Liver (tissue), 8 donors: ENCODE measurements at regions not wholly inside any gene's neighbourhood (a gene's known extent, or its start where the extent isn't known, plus 50 kb on each side); places are given as distances from the start of the nearest gene placed in this dataset.

Experiments
- DNase-seq: peaks from one replicate; pipeline ENCODE4 v3.0.0-alpha.2; 2017; ENCODE audit warnings: low spot score
- H3K27ac ChIP-seq, 2 donors: one replicate each; pipeline ENCODE4 v1.7.0; 2013; ENCODE audit warnings: inconsistent platforms in 2 of 2, low read length in 2 of 2, control low read depth in 1 of 2, low read depth in 1 of 2, mild to moderate bottlenecking in 1 of 2
- H3K27me3 ChIP-seq, 4 donors: one replicate each; pipeline versions ENCODE4 v1.6.1 to v1.7.0; 2013; ENCODE audit warnings: low read length in 3 of 4, inconsistent platforms in 1 of 4, mild to moderate bottlenecking in 1 of 4, moderate library complexity in 1 of 4; ENCODE audit not compliant: control insufficient read depth in 4 of 4, insufficient read depth in 4 of 4
- H3K36me3 ChIP-seq, 4 donors: one replicate each; pipeline versions ENCODE4 v1.6.1 to v1.7.0; 2013; ENCODE audit warnings: low read length in 3 of 4, mild to moderate bottlenecking in 3 of 4, low read depth in 1 of 4, moderate library complexity in 1 of 4; ENCODE audit not compliant: control insufficient read depth in 4 of 4, insufficient read depth in 3 of 4
- H3K4me1 ChIP-seq, 4 donors: one replicate each; pipeline versions ENCODE4 v1.6.1 to v1.7.0; 2013; ENCODE audit warnings: low read length in 3 of 4, mild to moderate bottlenecking in 3 of 4, moderate library complexity in 1 of 4; ENCODE audit not compliant: control insufficient read depth in 4 of 4, insufficient read depth in 4 of 4
- H3K4me3 ChIP-seq, 3 donors: one replicate each; pipeline versions ENCODE4 v1.6.1 to v1.7.0; 2013; ENCODE audit warnings: low read length in 3 of 3, control low read depth in 1 of 3, low read depth in 1 of 3, mild to moderate bottlenecking in 1 of 3
- H3K9ac ChIP-seq, 2 donors: one replicate each; pipeline ENCODE4 v1.7.0; 2013; ENCODE audit warnings: low read length in 2 of 2, mild to moderate bottlenecking in 2 of 2, moderate library complexity in 2 of 2, control low read depth in 1 of 2, low read depth in 1 of 2
- H3K9me3 ChIP-seq, 4 donors: one replicate each; pipeline versions ENCODE4 v1.6.1 to v1.7.0; 2013; ENCODE audit warnings: low read length in 3 of 4; ENCODE audit not compliant: control insufficient read depth in 4 of 4
- EGR1 ChIP-seq, 2 donors: IDR thresholded peaks; 2 replicates each; pipeline ENCODE4 v1.6.1; 2016 to 2018; ENCODE audit warnings: antibody characterized with exemption in 2 of 2, low read depth in 2 of 2
- FOXA1 ChIP-seq: IDR thresholded peaks from 2 replicates; pipeline ENCODE4 v1.6.1; 2016; ENCODE audit warnings: antibody characterized with exemption
- FOXA2 ChIP-seq: IDR thresholded peaks from 2 replicates; pipeline ENCODE4 v1.6.1; 2016; ENCODE audit warnings: antibody characterized with exemption
- GABPA ChIP-seq, 2 donors: IDR thresholded peaks in 1 of 2; conservative IDR thresholded peaks in 1 of 2; 2 replicates each; pipeline ENCODE4 v1.6.1; 2016; ENCODE audit warnings: antibody characterized with exemption in 2 of 2, mild to moderate bottlenecking in 1 of 2, moderate library complexity in 1 of 2
- HNF4A ChIP-seq, 2 donors: conservative IDR thresholded peaks; 2 replicates each; pipeline ENCODE4 v1.6.1; 2016; ENCODE audit warnings: antibody characterized with exemption in 2 of 2, mild to moderate bottlenecking in 2 of 2
- HNF4G ChIP-seq: IDR thresholded peaks from 2 replicates; pipeline ENCODE4 v1.6.1; 2016; ENCODE audit warnings: antibody characterized with exemption
- JUND ChIP-seq, 2 donors: IDR thresholded peaks; 2 replicates each; pipeline ENCODE4 v1.6.1; 2016; ENCODE audit warnings: antibody characterized with exemption in 2 of 2
- NR2F2 ChIP-seq: IDR thresholded peaks from 2 replicates; pipeline ENCODE4 v1.6.1; 2016; ENCODE audit warnings: antibody characterized with exemption
- SP1 ChIP-seq: IDR thresholded peaks from 2 replicates; pipeline ENCODE4 v1.6.1; 2018; ENCODE audit warnings: antibody characterized with exemption, mild to moderate bottlenecking
- TAF1 ChIP-seq: conservative IDR thresholded peaks from 2 replicates; pipeline ENCODE4 v1.6.1; 2016; ENCODE audit warnings: antibody characterized with exemption, mild to moderate bottlenecking
- YY1 ChIP-seq: IDR thresholded peaks from 2 replicates; pipeline ENCODE4 v1.6.1; 2016; ENCODE audit warnings: antibody characterized with exemption, mild to moderate bottlenecking
- WGBS: extraction: QIAGEN DNeasy Blood & Tissue Kit; methylation state at CpG from one replicate; pipeline ENCODE4 v1.1.7; 2013; 5-methylcytosine and 5-hydroxymethylcytosine counted together
- TF ChIP-seq, protein P1 (sequence below): fragments of 150-350 bp; IDR thresholded peaks from 2 replicates; pipeline ENCODE4 v1.5.1; 2017; ENCODE audit warnings: improper control_type of control experiment, low read depth, low read length; ENCODE audit not compliant: missing input control
- TF ChIP-seq, protein P2 (sequence below): IDR thresholded peaks from 2 replicates; pipeline ENCODE4 v1.6.1; 2016; ENCODE audit warnings: antibody characterized with exemption, mild to moderate bottlenecking
- TF ChIP-seq, protein P3 (sequence below): IDR thresholded peaks from 2 replicates; pipeline ENCODE4 v1.6.1; 2016; ENCODE audit warnings: antibody characterized with exemption
- TF ChIP-seq, protein P4 (sequence below): IDR thresholded peaks from 2 replicates; pipeline ENCODE4 v1.6.1; 2016; ENCODE audit warnings: antibody characterized with exemption
- TF ChIP-seq, protein P5 (sequence below): IDR thresholded peaks from 2 replicates; pipeline ENCODE4 v1.6.1; 2016; ENCODE audit warnings: antibody characterized with exemption
- donor health status: healthy.
- donor health status: healthy.
- donor health status: healthy.
- donor health status: healthy.
- donor health status: healthy.

DNA sequence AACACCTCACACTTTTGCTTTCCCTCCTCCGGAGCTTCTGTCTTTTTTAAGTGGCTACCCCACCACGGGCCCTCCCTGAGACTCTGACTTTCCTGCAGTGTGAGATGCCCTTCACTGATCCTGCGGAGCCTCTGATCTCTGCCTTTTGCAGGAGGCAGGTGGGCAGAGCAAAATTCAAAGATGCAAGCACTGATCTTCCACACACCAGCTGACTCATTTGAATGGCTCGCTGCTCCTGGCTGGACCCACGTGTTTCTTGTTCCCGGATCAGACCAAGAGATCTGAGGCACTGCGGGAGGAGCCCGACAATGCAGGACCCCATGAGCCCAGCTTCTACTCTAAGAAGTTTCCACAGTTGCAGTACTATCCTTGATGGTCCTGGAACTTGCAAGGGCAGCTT is 1607.9 kb upstream of the TENM3 start:
- Histone ChIP-seq H3K4me1 (no peaks in the 10 kb centered on the region), H3K27ac (no peak overlapping the region), H3K9ac (no peak overlapping the region), H3K27me3 (no peaks in the 10 kb centered on the region), H3K4me3 (no peak overlapping the region), H3K9me3 (no peaks in the 10 kb centered on the region), H3K36me3 (no peaks in the 10 kb centered on the region)
- no peak for DNase-seq
- 62% methylated on average over 8 of the region's 8 CpGs for WGBS
- no peak for TF ChIP-seq GABPA (IDR thresholded peaks at IDR 0.05 in 1 of 2, conservative IDR thresholded peaks at IDR 0.05 in 1 of 2)
- no peak for TF ChIP-seq NR2F2
- no peak for TF ChIP-seq SP1
- TF ChIP-seq, protein P1, sequence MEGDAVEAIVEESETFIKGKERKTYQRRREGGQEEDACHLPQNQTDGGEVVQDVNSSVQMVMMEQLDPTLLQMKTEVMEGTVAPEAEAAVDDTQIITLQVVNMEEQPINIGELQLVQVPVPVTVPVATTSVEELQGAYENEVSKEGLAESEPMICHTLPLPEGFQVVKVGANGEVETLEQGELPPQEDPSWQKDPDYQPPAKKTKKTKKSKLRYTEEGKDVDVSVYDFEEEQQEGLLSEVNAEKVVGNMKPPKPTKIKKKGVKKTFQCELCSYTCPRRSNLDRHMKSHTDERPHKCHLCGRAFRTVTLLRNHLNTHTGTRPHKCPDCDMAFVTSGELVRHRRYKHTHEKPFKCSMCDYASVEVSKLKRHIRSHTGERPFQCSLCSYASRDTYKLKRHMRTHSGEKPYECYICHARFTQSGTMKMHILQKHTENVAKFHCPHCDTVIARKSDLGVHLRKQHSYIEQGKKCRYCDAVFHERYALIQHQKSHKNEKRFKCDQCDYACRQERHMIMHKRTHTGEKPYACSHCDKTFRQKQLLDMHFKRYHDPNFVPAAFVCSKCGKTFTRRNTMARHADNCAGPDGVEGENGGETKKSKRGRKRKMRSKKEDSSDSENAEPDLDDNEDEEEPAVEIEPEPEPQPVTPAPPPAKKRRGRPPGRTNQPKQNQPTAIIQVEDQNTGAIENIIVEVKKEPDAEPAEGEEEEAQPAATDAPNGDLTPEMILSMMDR = no peak
- TF ChIP-seq HNF4G = no peak
- no peak for TF ChIP-seq YY1
- TF ChIP-seq, protein P2, sequence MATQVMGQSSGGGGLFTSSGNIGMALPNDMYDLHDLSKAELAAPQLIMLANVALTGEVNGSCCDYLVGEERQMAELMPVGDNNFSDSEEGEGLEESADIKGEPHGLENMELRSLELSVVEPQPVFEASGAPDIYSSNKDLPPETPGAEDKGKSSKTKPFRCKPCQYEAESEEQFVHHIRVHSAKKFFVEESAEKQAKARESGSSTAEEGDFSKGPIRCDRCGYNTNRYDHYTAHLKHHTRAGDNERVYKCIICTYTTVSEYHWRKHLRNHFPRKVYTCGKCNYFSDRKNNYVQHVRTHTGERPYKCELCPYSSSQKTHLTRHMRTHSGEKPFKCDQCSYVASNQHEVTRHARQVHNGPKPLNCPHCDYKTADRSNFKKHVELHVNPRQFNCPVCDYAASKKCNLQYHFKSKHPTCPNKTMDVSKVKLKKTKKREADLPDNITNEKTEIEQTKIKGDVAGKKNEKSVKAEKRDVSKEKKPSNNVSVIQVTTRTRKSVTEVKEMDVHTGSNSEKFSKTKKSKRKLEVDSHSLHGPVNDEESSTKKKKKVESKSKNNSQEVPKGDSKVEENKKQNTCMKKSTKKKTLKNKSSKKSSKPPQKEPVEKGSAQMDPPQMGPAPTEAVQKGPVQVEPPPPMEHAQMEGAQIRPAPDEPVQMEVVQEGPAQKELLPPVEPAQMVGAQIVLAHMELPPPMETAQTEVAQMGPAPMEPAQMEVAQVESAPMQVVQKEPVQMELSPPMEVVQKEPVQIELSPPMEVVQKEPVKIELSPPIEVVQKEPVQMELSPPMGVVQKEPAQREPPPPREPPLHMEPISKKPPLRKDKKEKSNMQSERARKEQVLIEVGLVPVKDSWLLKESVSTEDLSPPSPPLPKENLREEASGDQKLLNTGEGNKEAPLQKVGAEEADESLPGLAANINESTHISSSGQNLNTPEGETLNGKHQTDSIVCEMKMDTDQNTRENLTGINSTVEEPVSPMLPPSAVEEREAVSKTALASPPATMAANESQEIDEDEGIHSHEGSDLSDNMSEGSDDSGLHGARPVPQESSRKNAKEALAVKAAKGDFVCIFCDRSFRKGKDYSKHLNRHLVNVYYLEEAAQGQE = no peak
- no peak for TF ChIP-seq JUND (IDR thresholded peaks at IDR 0.05)
- TF ChIP-seq, protein P3, sequence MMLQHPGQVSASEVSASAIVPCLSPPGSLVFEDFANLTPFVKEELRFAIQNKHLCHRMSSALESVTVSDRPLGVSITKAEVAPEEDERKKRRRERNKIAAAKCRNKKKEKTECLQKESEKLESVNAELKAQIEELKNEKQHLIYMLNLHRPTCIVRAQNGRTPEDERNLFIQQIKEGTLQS = no peak
- TF ChIP-seq FOXA1 = no peak
- TF ChIP-seq, protein P4, sequence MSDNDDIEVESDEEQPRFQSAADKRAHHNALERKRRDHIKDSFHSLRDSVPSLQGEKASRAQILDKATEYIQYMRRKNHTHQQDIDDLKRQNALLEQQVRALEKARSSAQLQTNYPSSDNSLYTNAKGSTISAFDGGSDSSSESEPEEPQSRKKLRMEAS = no peak
- TF ChIP-seq HNF4A (conservative IDR thresholded peaks at IDR 0.05) = no peak
- TF ChIP-seq EGR1 (IDR thresholded peaks at IDR 0.05; ENCODE audit: low read depth in 2 of 2) = no peak
- TF ChIP-seq, protein P5, sequence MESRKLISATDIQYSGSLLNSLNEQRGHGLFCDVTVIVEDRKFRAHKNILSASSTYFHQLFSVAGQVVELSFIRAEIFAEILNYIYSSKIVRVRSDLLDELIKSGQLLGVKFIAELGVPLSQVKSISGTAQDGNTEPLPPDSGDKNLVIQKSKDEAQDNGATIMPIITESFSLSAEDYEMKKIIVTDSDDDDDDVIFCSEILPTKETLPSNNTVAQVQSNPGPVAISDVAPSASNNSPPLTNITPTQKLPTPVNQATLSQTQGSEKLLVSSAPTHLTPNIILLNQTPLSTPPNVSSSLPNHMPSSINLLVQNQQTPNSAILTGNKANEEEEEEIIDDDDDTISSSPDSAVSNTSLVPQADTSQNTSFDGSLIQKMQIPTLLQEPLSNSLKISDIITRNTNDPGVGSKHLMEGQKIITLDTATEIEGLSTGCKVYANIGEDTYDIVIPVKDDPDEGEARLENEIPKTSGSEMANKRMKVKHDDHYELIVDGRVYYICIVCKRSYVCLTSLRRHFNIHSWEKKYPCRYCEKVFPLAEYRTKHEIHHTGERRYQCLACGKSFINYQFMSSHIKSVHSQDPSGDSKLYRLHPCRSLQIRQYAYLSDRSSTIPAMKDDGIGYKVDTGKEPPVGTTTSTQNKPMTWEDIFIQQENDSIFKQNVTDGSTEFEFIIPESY = no peak
- no peak for TF ChIP-seq TAF1

DNA sequence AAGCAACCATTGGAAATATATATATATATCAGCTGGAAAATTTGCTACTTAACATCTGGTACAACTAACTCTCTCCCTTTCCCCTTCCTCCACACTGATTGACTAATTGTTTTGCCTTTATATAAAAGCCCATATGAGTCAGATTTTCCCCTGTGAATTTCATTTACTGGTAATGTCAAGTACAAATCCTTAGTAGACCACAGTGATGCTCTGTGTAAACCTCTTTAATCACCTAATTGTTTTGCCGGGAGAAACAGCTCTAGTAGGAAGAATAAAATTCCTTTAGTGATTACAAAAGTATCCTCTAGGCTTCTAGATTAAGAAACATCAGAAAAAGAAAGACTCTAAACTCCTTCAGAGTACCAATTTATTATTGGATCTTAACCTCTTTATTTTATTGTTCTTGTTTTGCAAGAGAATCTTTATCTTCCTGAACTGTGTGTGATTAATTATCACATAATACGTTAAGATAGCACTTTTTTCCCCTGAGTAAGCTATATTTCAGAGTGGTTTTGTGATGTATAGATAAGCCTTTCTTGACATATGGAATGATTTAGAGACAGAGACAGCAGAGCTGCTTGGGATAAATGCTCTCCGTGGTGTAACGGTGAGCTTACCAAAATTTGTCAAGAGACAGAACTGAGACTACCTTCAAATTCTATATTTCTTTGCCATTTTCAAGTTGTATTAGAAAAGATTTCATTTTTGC is 1606.4 kb upstream of the TENM3 start:
- WGBS = 68% methylated on average over 4 of the region's 4 CpGs
- Histone ChIP-seq H3K9ac (no peak overlapping the region), H3K27ac (no peak overlapping the region), H3K27me3 (no peaks in the 10 kb centered on the region), H3K36me3 (no peaks in the 10 kb centered on the region), H3K4me3 (no peak overlapping the region), H3K9me3 (no peaks in the 10 kb centered on the region), H3K4me1 (no peaks in the 10 kb centered on the region)
- no peak for DNase-seq
- no peak for TF ChIP-seq FOXA2
- TF ChIP-seq, protein P3 = no peak
- TF ChIP-seq EGR1 (IDR thresholded peaks at IDR 0.05; ENCODE audit: low read depth in 2 of 2) = no peak
- no peak for TF ChIP-seq NR2F2
- TF ChIP-seq HNF4A (conservative IDR thresholded peaks at IDR 0.05) = no peak
